Breast epithelium (tissue), 4 donors: ENCODE measurements at regions not wholly inside any gene's neighbourhood (a gene's known extent, or its start where the extent isn't known, plus 50 kb on each side); places are given as distances from the start of the nearest gene placed in this dataset.

Experiments
- DNase-seq, 2 donors: peaks; one replicate each; pipeline ENCODE4 v3.0.0-alpha.2; 2019; ENCODE audit warnings: low spot score in 2 of 2
- H3K27ac ChIP-seq, 2 donors: fragments of 200-600 bp; sonication (generic) in 1 of 2; one replicate each; pipeline ENCODE4 v1.5.1; 2016 to 2019; ENCODE audit warnings: mild to moderate bottlenecking in 1 of 2
- H3K27me3 ChIP-seq, 2 donors: fragments of 200-600 bp; sonication (generic) in 1 of 2; one replicate each; pipeline versions ENCODE4 v1.5.1 to v1.6.0; 2017 to 2019; ENCODE audit warnings: control low read depth in 1 of 2, mild to moderate bottlenecking in 1 of 2
- H3K36me3 ChIP-seq: fragments of 200-600 bp; one replicate; pipeline ENCODE4 v1.5.1; 2019
- H3K4me1 ChIP-seq, 2 donors: fragments of 200-600 bp; sonication (generic); one replicate each; pipeline ENCODE4 v1.5.1; 2016 to 2019; ENCODE audit warnings: control low read depth in 1 of 2
- H3K4me3 ChIP-seq, 3 donors: fragments of 200-600 bp; sonication (generic); 1 replicate in 2 of 3; 2 replicates in 1 of 3; pipeline ENCODE4 v1.5.1; 2016 to 2019; ENCODE audit warnings: mild to moderate bottlenecking in 3 of 3, moderate library complexity in 2 of 3
- H3K9me3 ChIP-seq, 2 donors: fragments of 200-600 bp; sonication (generic) in 1 of 2; one replicate each; pipeline ENCODE4 v1.5.1; 2016 to 2019; ENCODE audit warnings: control low read depth in 1 of 2
- POLR2A ChIP-seq: fragments of 450-650 bp; IDR thresholded peaks from one replicate; pipeline ENCODE4 v1.6.1; 2016; ENCODE audit warnings: antibody characterized with exemption, mild to moderate bottlenecking, moderate library complexity
- POLR2AphosphoS5 ChIP-seq, 3 donors: sonication (generic); formaldehyde crosslinking; IDR thresholded peaks; one replicate each; pipeline ENCODE4 v1.6.1; 2017; ENCODE audit warnings: antibody characterized with exemption in 3 of 3
- intact Hi-C: fragments of 100-400 bp; cut with DNase I; formaldehyde crosslinking; loops from one replicate; pipeline ENCODE4 v1.15.1; 2023; ENCODE audit warnings: low total_unique reads
- TF ChIP-seq, protein P1 (sequence below), 3 donors: fragments of 450-650 bp; IDR thresholded peaks; one replicate each; pipeline ENCODE4 v1.5.1; 2016 to 2017; ENCODE audit warnings: antibody characterized with exemption in 3 of 3, mild to moderate bottlenecking in 3 of 3, moderate library complexity in 3 of 3

- TF ChIP-seq, protein P1, sequence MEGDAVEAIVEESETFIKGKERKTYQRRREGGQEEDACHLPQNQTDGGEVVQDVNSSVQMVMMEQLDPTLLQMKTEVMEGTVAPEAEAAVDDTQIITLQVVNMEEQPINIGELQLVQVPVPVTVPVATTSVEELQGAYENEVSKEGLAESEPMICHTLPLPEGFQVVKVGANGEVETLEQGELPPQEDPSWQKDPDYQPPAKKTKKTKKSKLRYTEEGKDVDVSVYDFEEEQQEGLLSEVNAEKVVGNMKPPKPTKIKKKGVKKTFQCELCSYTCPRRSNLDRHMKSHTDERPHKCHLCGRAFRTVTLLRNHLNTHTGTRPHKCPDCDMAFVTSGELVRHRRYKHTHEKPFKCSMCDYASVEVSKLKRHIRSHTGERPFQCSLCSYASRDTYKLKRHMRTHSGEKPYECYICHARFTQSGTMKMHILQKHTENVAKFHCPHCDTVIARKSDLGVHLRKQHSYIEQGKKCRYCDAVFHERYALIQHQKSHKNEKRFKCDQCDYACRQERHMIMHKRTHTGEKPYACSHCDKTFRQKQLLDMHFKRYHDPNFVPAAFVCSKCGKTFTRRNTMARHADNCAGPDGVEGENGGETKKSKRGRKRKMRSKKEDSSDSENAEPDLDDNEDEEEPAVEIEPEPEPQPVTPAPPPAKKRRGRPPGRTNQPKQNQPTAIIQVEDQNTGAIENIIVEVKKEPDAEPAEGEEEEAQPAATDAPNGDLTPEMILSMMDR (IDR thresholded peaks at IDR 0.05) = no peak
- TF ChIP-seq POLR2AphosphoS5 (IDR thresholded peaks at IDR 0.05) (no peak), POLR2A (no peak)
- no peaks in the 10 kb centered on the region for H3K27me3 ChIP-seq
- no peak overlapping the region for H3K27ac ChIP-seq
- no peaks in the 10 kb centered on the region for H3K9me3 ChIP-seq
- no peak overlapping the region for H3K4me3 ChIP-seq
- intact Hi-C loops = no loop called here
- no peaks in the 10 kb centered on the region for H3K36me3 ChIP-seq
- DNase-seq = no peak
- no peaks in the 10 kb centered on the region for H3K4me1 ChIP-seq
These were observed 214.6 kb downstream of the C12orf50 start for GRCh38 chr12:87814625-87815024.

DNA sequence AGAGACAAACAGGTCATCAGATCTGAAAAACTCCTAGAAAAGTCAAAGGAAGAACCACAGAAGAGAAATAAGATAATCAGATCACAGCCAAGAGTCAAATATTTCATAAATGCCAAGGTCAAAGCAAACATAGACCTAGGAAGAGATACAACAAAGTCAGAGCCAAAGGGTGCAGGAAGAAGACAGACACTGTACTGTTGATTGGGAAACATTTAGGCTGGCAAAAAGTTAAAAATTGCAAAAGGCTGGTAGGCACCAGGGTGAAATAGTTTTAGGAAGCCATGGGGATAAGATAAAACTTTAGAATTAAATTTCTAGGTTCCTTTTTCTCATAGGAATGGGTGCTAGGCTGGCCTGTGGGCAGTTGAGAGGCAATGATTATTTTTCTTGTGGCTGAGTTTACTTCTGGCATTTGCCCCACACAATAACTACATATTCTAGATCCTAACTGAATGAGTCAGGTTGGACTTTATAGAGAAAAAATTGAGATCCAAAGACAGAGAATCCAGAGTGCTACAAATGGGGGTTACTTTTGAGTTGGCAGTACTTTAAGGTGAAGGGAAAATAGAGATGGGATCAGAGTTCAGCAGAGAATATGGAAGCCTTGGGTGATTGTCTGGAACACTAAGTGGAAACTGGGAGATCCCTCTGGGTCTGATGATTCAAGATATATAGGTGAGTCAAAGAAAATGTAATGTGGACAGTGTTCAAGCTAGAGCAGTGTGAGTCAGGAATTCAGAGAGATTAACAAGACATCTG is 215.5 kb downstream of the C12orf50 start:
- no peak for DNase-seq
- H3K36me3 ChIP-seq = no peaks in the 10 kb centered on the region
- intact Hi-C loops = no loop called here
- H3K27ac ChIP-seq = no peak overlapping the region
- no peaks in the 10 kb centered on the region for H3K27me3 ChIP-seq
- no peak overlapping the region for H3K4me3 ChIP-seq
- no peaks in the 10 kb centered on the region for H3K9me3 ChIP-seq
- H3K4me1 ChIP-seq = no peaks in the 10 kb centered on the region
- TF ChIP-seq, protein P1 (IDR thresholded peaks at IDR 0.05) = no peak
- TF ChIP-seq POLR2A = no peak
- no peak for TF ChIP-seq POLR2AphosphoS5 (IDR thresholded peaks at IDR 0.05)

GRCh38 chr12:87812681-87813080 is 216.5 kb downstream of the C12orf50 start:
- TF ChIP-seq, protein P1 (IDR thresholded peaks at IDR 0.05) = no peak
- TF ChIP-seq POLR2AphosphoS5 (IDR thresholded peaks at IDR 0.05) (no peak), POLR2A (no peak)

GRCh38 chr12:87812030-87812429 is 217.2 kb downstream of the C12orf50 start:
- intact Hi-C loops = no loop called here
- TF ChIP-seq, protein P1 (IDR thresholded peaks at IDR 0.05) = no peak
- no peak for TF ChIP-seq POLR2AphosphoS5 (IDR thresholded peaks at IDR 0.05)
- no peak for TF ChIP-seq POLR2A

More at GRCh38 chr12:87812681-87813080, 216.5 kb downstream of the C12orf50 start:
- intact Hi-C loops = no loop called here
- Histone ChIP-seq H3K4me1 (no peaks in the 10 kb centered on the region), H3K27ac (no peak overlapping the region), H3K27me3 (no peaks in the 10 kb centered on the region), H3K36me3 (no peaks in the 10 kb centered on the region), H3K9me3 (no peaks in the 10 kb centered on the region), H3K4me3 (no peak overlapping the region)
- no peak for DNase-seq

GRCh38 chr12:87809916-87810315 is 219.3 kb downstream of the C12orf50 start:
- Histone ChIP-seq H3K36me3 (no peaks in the 10 kb centered on the region), H3K4me3 (no peak overlapping the region), H3K9me3 (no peaks in the 10 kb centered on the region), H3K4me1 (no peaks in the 10 kb centered on the region), H3K27ac (no peak overlapping the region), H3K27me3 (no peaks in the 10 kb centered on the region)
- intact Hi-C loops = no loop called here
- TF ChIP-seq, protein P1 (IDR thresholded peaks at IDR 0.05) = no peak
- TF ChIP-seq POLR2A = no peak
- no peak for TF ChIP-seq POLR2AphosphoS5 (IDR thresholded peaks at IDR 0.05)
- no peak for DNase-seq

More at GRCh38 chr12:87812030-87812429, 217.2 kb downstream of the C12orf50 start:
- Histone ChIP-seq H3K27ac (no peak overlapping the region), H3K9me3 (no peaks in the 10 kb centered on the region), H3K4me1 (no peaks in the 10 kb centered on the region), H3K36me3 (no peaks in the 10 kb centered on the region), H3K4me3 (no peak overlapping the region), H3K27me3 (no peaks in the 10 kb centered on the region)
- no peak for DNase-seq
